ENCODE measurements at regions not wholly inside any gene's neighbourhood (a gene's known extent, or its start where the extent isn't known, plus 50 kb on each side); places are given as distances from the start of the nearest gene placed in this dataset.

DNA sequence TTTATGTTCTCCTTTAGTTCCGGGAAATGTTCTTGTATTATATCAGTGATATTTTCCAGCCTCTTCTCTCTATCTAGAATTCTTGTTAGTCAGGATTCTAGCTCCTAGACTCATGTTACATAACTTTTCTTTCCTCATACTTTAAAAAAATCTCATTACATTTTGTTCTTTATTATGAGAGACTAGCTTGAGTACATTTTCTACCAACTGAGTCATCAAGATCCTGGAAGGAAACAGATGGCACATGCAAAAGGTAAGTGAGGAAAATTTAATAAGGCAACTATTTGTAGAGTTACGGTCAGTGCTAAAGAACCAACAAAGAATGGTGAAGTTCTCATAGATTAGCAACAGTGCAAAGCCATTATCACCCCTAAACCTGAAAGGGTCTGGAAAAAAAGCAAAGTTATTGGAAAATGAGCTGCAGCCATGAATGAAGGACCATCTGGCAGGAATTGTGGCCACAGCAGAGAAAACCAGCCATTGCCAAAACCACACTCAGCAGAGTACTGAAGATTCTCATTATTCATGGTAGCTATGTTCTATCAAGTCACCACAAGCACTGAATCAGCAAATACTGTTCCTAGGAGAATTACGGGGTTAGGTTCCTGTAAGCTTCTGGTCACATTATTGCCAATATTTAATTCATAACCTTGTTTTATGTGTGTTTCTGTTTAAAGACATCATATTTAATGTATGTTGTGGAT is 98.3 kb upstream of the C7orf33 start:
- Histone ChIP-seq H3K4me1 (ENCODE audit: insufficient read depth, low read length, poor library complexity, severe bottlenecking) (peaks cover 4% of the 10 kb centered on the region), H3K27ac (ENCODE audit: low read depth, low read length, poor library complexity, severe bottlenecking) (no peak overlapping the region), H3K79me2 (ENCODE audit: insufficient read depth, low read depth, low read length) (no peaks in the 10 kb centered on the region), H3K4me3 (ENCODE audit: low read depth, low read length, poor library complexity, severe bottlenecking) (no peak overlapping the region), H4K20me1 (ENCODE audit: insufficient read depth, low read length) (no peaks in the 10 kb centered on the region), H3K9me3 (ENCODE audit: low read length) (no peaks in the 10 kb centered on the region), H3K4me2 (ENCODE audit: low read length) (no peak overlapping the region), H2AFZ (ENCODE audit: low read length) (no peak overlapping the region), H3K36me3 (ENCODE audit: insufficient read depth, low read length) (no peaks in the 10 kb centered on the region), H3K9me2 (ENCODE audit: insufficient read depth, low read length) (no peaks in the 10 kb centered on the region)
- intact Hi-C loops (cut with micrococcal nuclease; ENCODE audit: unreplicated experiment): no loop called here
- TF ChIP-seq, protein P1, sequence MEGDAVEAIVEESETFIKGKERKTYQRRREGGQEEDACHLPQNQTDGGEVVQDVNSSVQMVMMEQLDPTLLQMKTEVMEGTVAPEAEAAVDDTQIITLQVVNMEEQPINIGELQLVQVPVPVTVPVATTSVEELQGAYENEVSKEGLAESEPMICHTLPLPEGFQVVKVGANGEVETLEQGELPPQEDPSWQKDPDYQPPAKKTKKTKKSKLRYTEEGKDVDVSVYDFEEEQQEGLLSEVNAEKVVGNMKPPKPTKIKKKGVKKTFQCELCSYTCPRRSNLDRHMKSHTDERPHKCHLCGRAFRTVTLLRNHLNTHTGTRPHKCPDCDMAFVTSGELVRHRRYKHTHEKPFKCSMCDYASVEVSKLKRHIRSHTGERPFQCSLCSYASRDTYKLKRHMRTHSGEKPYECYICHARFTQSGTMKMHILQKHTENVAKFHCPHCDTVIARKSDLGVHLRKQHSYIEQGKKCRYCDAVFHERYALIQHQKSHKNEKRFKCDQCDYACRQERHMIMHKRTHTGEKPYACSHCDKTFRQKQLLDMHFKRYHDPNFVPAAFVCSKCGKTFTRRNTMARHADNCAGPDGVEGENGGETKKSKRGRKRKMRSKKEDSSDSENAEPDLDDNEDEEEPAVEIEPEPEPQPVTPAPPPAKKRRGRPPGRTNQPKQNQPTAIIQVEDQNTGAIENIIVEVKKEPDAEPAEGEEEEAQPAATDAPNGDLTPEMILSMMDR (conservative IDR thresholded peaks at IDR 0.05; ENCODE audit: low read length): no peak
- TF ChIP-seq EZH2phosphoT487 (IDR thresholded peaks at IDR 0.05; ENCODE audit: borderline replicate concordance, low read depth, low read length): no peak
- no peak for DNase-seq (ENCODE audit: low spot score)
- POLR2A ChIA-PET: interaction anchor here (0.6 to 0.7 kb wide), 3 partner anchors 12 to 497 kb away, joined by 3 to 6 read pairs (median 3); no protein-coding TSS in a partner anchor
- no TSS peak for BruUV-seq (replicated peaks)
- CTCF ChIA-PET (ENCODE audit: unreplicated experiment): no interaction called here

- Histone ChIP-seq H3K9me3 (ENCODE audit: low read length) (no peaks in the 10 kb centered on the region), H3K79me2 (ENCODE audit: insufficient read depth, low read depth, low read length) (no peaks in the 10 kb centered on the region), H3K9me2 (ENCODE audit: insufficient read depth, low read length) (no peaks in the 10 kb centered on the region), H3K4me1 (ENCODE audit: insufficient read depth, low read length, poor library complexity, severe bottlenecking) (peaks cover 7% of the 10 kb centered on the region), H3K4me3 (ENCODE audit: low read depth, low read length, poor library complexity, severe bottlenecking) (no peak overlapping the region), H3K36me3 (ENCODE audit: insufficient read depth, low read length) (no peaks in the 10 kb centered on the region), H2AFZ (ENCODE audit: low read length) (no peak overlapping the region), H3K4me2 (ENCODE audit: low read length) (no peak overlapping the region), H3K27ac (ENCODE audit: low read depth, low read length, poor library complexity, severe bottlenecking) (no peak overlapping the region), H4K20me1 (ENCODE audit: insufficient read depth, low read length) (no peaks in the 10 kb centered on the region)
- intact Hi-C loops (cut with micrococcal nuclease; ENCODE audit: unreplicated experiment): no loop called here
- POLR2A ChIA-PET: interaction anchor here (0.7 kb wide), 1 partner anchor 224 kb away, joined by 5 read pairs; no protein-coding TSS in a partner anchor
- CTCF ChIA-PET (ENCODE audit: unreplicated experiment): no interaction called here
- DNase-seq (ENCODE audit: low spot score): no peak
- no peak for TF ChIP-seq EZH2phosphoT487 (IDR thresholded peaks at IDR 0.05; ENCODE audit: borderline replicate concordance, low read depth, low read length)
- TF ChIP-seq, protein P1 (conservative IDR thresholded peaks at IDR 0.05; ENCODE audit: low read length): no peak
- BruUV-seq (replicated peaks): no TSS peak
Measured at GRCh38 chr7:148495605-148496004, 95.0 kb upstream of the C7orf33 start.

DNA sequence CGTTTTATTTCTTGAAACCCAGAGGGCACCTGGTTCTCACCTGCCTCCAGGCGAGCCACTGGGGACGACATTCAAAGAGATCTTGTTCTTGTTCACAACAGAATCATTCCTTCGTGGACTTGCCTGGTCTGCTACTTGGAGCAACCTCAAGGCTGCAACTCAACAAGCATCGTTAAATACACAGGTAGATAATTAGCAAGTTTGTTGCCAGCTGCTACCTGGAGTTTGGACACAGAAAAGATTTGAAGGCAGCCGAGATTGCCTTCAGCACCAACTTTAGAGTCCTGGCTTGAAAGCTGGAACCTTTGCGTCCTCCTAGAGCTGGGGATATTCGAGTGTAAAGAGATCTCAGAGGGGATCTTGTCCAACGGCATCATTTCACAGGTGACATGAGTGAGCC is 89.6 kb upstream of the C7orf33 start:
- intact Hi-C loops (cut with micrococcal nuclease; ENCODE audit: unreplicated experiment): loop anchor here (5.0 kb wide), 2 partner anchors 76 to 234 kb away; no protein-coding TSS in a partner anchor
- Histone ChIP-seq H3K36me3 (ENCODE audit: insufficient read depth, low read length) (no peaks in the 10 kb centered on the region), H2AFZ (ENCODE audit: low read length) (no peak overlapping the region), H4K20me1 (ENCODE audit: insufficient read depth, low read length) (no peaks in the 10 kb centered on the region), H3K4me1 (ENCODE audit: insufficient read depth, low read length, poor library complexity, severe bottlenecking) (peaks cover 10% of the 10 kb centered on the region), H3K4me3 (ENCODE audit: low read depth, low read length, poor library complexity, severe bottlenecking) (no peak overlapping the region), H3K79me2 (ENCODE audit: insufficient read depth, low read depth, low read length) (no peaks in the 10 kb centered on the region), H3K4me2 (ENCODE audit: low read length) (no peak overlapping the region), H3K27ac (ENCODE audit: low read depth, low read length, poor library complexity, severe bottlenecking) (no peak overlapping the region), H3K9me3 (ENCODE audit: low read length) (no peaks in the 10 kb centered on the region), H3K9me2 (ENCODE audit: insufficient read depth, low read length) (no peaks in the 10 kb centered on the region)
- no peak for TF ChIP-seq EZH2phosphoT487 (IDR thresholded peaks at IDR 0.05; ENCODE audit: borderline replicate concordance, low read depth, low read length)
- TF ChIP-seq, protein P1 (conservative IDR thresholded peaks at IDR 0.05; ENCODE audit: low read length): no peak
- ChIA-PET POLR2A (interaction anchor here (0.6 kb wide), 1 partner anchor 8 kb away, joined by 3 read pairs; no protein-coding TSS in a partner anchor), CTCF (ENCODE audit: unreplicated experiment) (no interaction called here)
- no peak for DNase-seq (ENCODE audit: low spot score)
- no TSS peak for BruUV-seq (replicated peaks)

Measured in OCI-LY7 (cell line).